Left lung (tissue), 4 donors: ENCODE measurements at regions not wholly inside any gene's neighbourhood (a gene's known extent, or its start where the extent isn't known, plus 50 kb on each side); places are given as distances from the start of the nearest gene placed in this dataset.

Experiments used
- ATAC-seq: fragments of 200-7000 bp; cut with Tn5 transposase; one replicate; pipeline ENCODE4 v1.9.1; 2020; ENCODE audit warnings: moderate library complexity
- DNase-seq, 4 donors: peaks; one replicate each; pipeline ENCODE4 v3.0.0-alpha.2; 2013 to 2020
- H3K27ac ChIP-seq, 2 donors: fragments of 200-600 bp; sonication (generic) in 1 of 2; one replicate each; pipeline versions ENCODE4 v1.5.0 to v1.8.0; 2020 to 2021
- H3K27me3 ChIP-seq, 2 donors: fragments of 200-600 bp; sonication (generic) in 1 of 2; one replicate each; pipeline versions ENCODE4 v1.5.0 to v1.8.0; 2020 to 2021
- H3K36me3 ChIP-seq, 2 donors: fragments of 200-600 bp; sonication (generic) in 1 of 2; one replicate each; pipeline versions ENCODE4 v1.5.0 to v1.8.0; 2020 to 2021
- H3K4me1 ChIP-seq, 2 donors: fragments of 200-600 bp; one replicate each; pipeline ENCODE4 v1.8.0; 2021
- H3K4me3 ChIP-seq, 2 donors: fragments of 200-600 bp; sonication (generic) in 1 of 2; one replicate each; pipeline versions ENCODE4 v1.5.0 to v1.8.0; 2020 to 2021; ENCODE audit warnings: mild to moderate bottlenecking in 1 of 2
- H3K9me3 ChIP-seq, 2 donors: fragments of 200-600 bp; sonication (generic) in 1 of 2; one replicate each; pipeline versions ENCODE4 v1.5.0 to v1.8.0; 2020 to 2021
- intact Hi-C, 2 donors: fragments of 100-400 bp; cut with DNase I; formaldehyde crosslinking; loops; one replicate each; pipeline versions ENCODE4 v1.11.2 to v1.14.2; 2022
- TF ChIP-seq, protein P1 (sequence below), 2 donors: fragments of 200-600 bp; sonication (generic) in 1 of 2; IDR thresholded peaks; one replicate each; pipeline versions ENCODE4 v1.5.0 to v1.8.0; 2021; ENCODE audit warnings: antibody characterized with exemption in 2 of 2
- donor health status: DM: no; HTN: yes; CAD: no.
- donor health status: DM: no; HTN: no; CAD: no.

GRCh38 chr6:120514544-120514943 lies 819.7 kb downstream of the TBC1D32 start:
- ATAC-seq (no peak), DNase-seq (no peak)
- Histone ChIP-seq H3K27ac (no peak overlapping the region), H3K36me3 (no peaks in the 10 kb centered on the region), H3K4me3 (no peak overlapping the region), H3K4me1 (no peaks in the 10 kb centered on the region), H3K9me3 (peaks cover 0 to 13% of the 10 kb centered on the region in 2 donors), H3K27me3 (no peaks in the 10 kb centered on the region)
- TF ChIP-seq, protein P1, sequence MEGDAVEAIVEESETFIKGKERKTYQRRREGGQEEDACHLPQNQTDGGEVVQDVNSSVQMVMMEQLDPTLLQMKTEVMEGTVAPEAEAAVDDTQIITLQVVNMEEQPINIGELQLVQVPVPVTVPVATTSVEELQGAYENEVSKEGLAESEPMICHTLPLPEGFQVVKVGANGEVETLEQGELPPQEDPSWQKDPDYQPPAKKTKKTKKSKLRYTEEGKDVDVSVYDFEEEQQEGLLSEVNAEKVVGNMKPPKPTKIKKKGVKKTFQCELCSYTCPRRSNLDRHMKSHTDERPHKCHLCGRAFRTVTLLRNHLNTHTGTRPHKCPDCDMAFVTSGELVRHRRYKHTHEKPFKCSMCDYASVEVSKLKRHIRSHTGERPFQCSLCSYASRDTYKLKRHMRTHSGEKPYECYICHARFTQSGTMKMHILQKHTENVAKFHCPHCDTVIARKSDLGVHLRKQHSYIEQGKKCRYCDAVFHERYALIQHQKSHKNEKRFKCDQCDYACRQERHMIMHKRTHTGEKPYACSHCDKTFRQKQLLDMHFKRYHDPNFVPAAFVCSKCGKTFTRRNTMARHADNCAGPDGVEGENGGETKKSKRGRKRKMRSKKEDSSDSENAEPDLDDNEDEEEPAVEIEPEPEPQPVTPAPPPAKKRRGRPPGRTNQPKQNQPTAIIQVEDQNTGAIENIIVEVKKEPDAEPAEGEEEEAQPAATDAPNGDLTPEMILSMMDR (IDR thresholded peaks at IDR 0.05): no peak
- intact Hi-C loops: no loop called here

- DNase-seq: no peak
- Histone ChIP-seq H3K27me3 (no peaks in the 10 kb centered on the region), H3K4me3 (no peak overlapping the region), H3K27ac (no peak overlapping the region), H3K36me3 (no peaks in the 10 kb centered on the region), H3K4me1 (no peaks in the 10 kb centered on the region), H3K9me3 (peaks cover 0 to 7% of the 10 kb centered on the region in 2 donors)
- intact Hi-C loops: no loop called here
- TF ChIP-seq, protein P1 (IDR thresholded peaks at IDR 0.05): no peak
- no peak for ATAC-seq
These were observed 822.6 kb downstream of the TBC1D32 start for GRCh38 chr6:120511712-120512111.

- H3K27me3 ChIP-seq: no peaks in the 10 kb centered on the region
- ATAC-seq (no peak), DNase-seq (no peak)
- intact Hi-C loops: no loop called here
- H3K27ac ChIP-seq: no peak overlapping the region
- H3K4me3 ChIP-seq: no peak overlapping the region
- peaks cover 0 to 2% of the 10 kb centered on the region in 2 donors for H3K9me3 ChIP-seq
- TF ChIP-seq, protein P1 (IDR thresholded peaks at IDR 0.05): no peak
- H3K4me1 ChIP-seq: no peaks in the 10 kb centered on the region
- H3K36me3 ChIP-seq: no peaks in the 10 kb centered on the region
These were observed 835.6 kb downstream of the TBC1D32 start for GRCh38 chr6:120498711-120499110.

DNA sequence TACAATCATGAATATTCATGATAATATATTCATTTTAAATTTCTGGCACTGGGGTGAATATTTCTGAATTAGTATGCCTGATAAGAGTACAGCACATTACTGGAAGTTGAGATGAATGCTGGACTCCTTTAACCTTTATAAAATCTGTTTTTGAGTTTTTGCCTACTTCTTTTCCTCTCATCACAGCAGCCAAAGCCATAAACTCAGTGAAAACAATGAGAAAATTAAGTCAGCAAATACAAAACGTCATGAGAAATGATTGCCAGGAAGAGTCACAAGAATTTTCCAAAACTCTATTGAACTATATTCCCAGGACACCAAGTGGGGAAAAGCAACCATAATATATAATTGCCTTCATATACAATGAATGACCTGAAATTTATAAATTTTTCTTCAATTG lies 837.6 kb downstream of the TBC1D32 start:
- Histone ChIP-seq H3K4me3 (no peak overlapping the region), H3K27ac (no peak overlapping the region), H3K9me3 (peaks cover 0 to 2% of the 10 kb centered on the region in 2 donors), H3K27me3 (no peaks in the 10 kb centered on the region), H3K4me1 (no peaks in the 10 kb centered on the region), H3K36me3 (no peaks in the 10 kb centered on the region)
- TF ChIP-seq, protein P1 (IDR thresholded peaks at IDR 0.05): no peak
- DNase-seq (no peak), ATAC-seq (no peak)
- intact Hi-C loops: no loop called here

DNA sequence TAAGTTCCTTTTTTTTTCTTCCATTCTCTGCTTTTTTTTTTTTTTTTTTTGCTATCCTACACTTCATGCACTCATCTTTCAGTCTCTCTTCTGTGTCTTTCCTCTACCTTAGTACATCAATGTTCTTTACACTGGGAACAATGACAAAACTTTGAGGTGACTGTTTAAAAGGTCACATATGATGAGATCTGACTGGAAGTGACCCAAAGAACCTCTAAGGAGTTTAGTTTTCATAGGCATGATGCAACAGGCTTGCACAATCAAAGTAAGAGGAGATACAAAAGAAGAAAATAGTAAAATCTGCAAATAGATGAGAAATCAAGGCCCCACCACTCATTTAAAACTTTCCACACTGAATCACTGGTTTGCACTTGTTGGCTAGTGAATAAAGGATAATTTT lies 840.8 kb downstream of the TBC1D32 start:
- intact Hi-C loops: no loop called here
- ATAC-seq: no peak
- no peaks in the 10 kb centered on the region for H3K4me1 ChIP-seq

More for the DNA sequence above, 840.8 kb downstream of the TBC1D32 start:
- Histone ChIP-seq H3K27me3 (no peaks in the 10 kb centered on the region), H3K4me3 (no peak overlapping the region), H3K9me3 (no peaks in the 10 kb centered on the region), H3K36me3 (no peaks in the 10 kb centered on the region), H3K27ac (no peak overlapping the region)
- TF ChIP-seq, protein P1 (IDR thresholded peaks at IDR 0.05): no peak
- no peak for DNase-seq
